Cardiac fibroblast (primary cell): ENCODE measurements at regions not wholly inside any gene's neighbourhood (a gene's known extent, or its start where the extent isn't known, plus 50 kb on each side); places are given as distances from the start of the nearest gene placed in this dataset.

Experiments
- DNase-seq, 2 donors: peaks; one replicate each; pipeline versions ENCODE4 v3.0.0 to v3.0.0-alpha.2; 2010; ENCODE audit warnings: low read depth in 2 of 2
- H3K4me3 ChIP-seq, 2 donors: replicated peaks in 1 of 2; 1 replicate in 1 of 2; 2 replicates in 1 of 2; pipeline ENCODE4 v1.5.1; 2011; ENCODE audit warnings: low read depth in 2 of 2, low read length in 2 of 2, mild to moderate bottlenecking in 2 of 2, moderate library complexity in 1 of 2
- CTCF ChIP-seq: IDR thresholded peaks from one replicate; pipeline ENCODE4 v1.5.1; 2011; ENCODE audit warnings: low read depth, mild to moderate bottlenecking, low read length, inconsistent platforms

- no peak for TF ChIP-seq CTCF
- no peak overlapping the region for H3K4me3 ChIP-seq
- no peak for DNase-seq
Measured at GRCh38 chr11:120055646-120056045, 82.3 kb downstream of the TRIM29 start.

- no peak overlapping the region for H3K4me3 ChIP-seq
- DNase-seq: no peak
- TF ChIP-seq CTCF: no peak
Measured at GRCh38 chr11:120054753-120055045, 83.2 kb downstream of the TRIM29 start.

- TF ChIP-seq CTCF: no peak
- no peak overlapping the region for H3K4me3 ChIP-seq
- no peak for DNase-seq
Measured at GRCh38 chr11:120054016-120054752, 83.7 kb downstream of the TRIM29 start.

GRCh38 chr11:120052196-120052775 is 85.6 kb downstream of the TRIM29 start:
- H3K4me3 ChIP-seq: no peak overlapping the region
- no peak for TF ChIP-seq CTCF
- no peak for DNase-seq

- no peak overlapping the region for H3K4me3 ChIP-seq
- no peak for DNase-seq
- no peak for TF ChIP-seq CTCF
Measured at GRCh38 chr11:120044011-120044675, 93.8 kb downstream of the TRIM29 start.

- DNase-seq: no peak
- no peak overlapping the region for H3K4me3 ChIP-seq
- no peak for TF ChIP-seq CTCF
Measured at GRCh38 chr11:120043328-120043945, 94.5 kb downstream of the TRIM29 start.
